OCI-LY7 (cell line): ENCODE measurements at regions not wholly inside any gene's neighbourhood (a gene's known extent, or its start where the extent isn't known, plus 50 kb on each side); places are given as distances from the start of the nearest gene placed in this dataset.

ENCODE experiments used
- BruUV-seq: library from RNA; stranded (reverse); fragments of 400-500 nt; replicated peaks from 2 replicates; lab custom pipeline; 2021; lab: Mats Ljungman, UMichigan
- CTCF ChIA-PET: fragments of 300-600 bp; sonication (Branson Sonifier 250); formaldehyde crosslinking; loops from one replicate; lab custom pipeline; 2022; ENCODE audit warnings: antibody characterized with exemption; ENCODE audit not compliant: unreplicated experiment; lab: Charles Lee
- POLR2A ChIA-PET: fragments of 300-600 bp; sonication (Branson Sonifier 250); formaldehyde crosslinking; loops from one replicate; lab custom pipeline; 2022; ENCODE audit warnings: antibody characterized with exemption; lab: Charles Lee
- DNase-seq: peaks from one replicate; pipeline ENCODE4 v3.0.0-alpha.2; 2015; ENCODE audit warnings: low spot score
- H2AFZ ChIP-seq: fragments of 200-600 bp; sonication (generic), shearing (Covaris generic); 2 replicates; pipeline ENCODE4 v1.6.1; 2014; ENCODE audit warnings: mild to moderate bottlenecking, antibody characterized with exemption, low read length, moderate library complexity
- H3K27ac ChIP-seq: fragments of 200-600 bp; sonication (generic); 2 replicates; pipeline ENCODE4 v1.5.1; 2014; ENCODE audit warnings: mixed run types, low read depth, mild to moderate bottlenecking, moderate library complexity, low read length, inconsistent platforms; ENCODE audit not compliant: poor library complexity, severe bottlenecking
- H3K36me3 ChIP-seq: fragments of 200-600 bp; sonication (generic); 2 replicates; pipeline ENCODE4 v1.6.1; 2014; ENCODE audit warnings: mild to moderate bottlenecking, antibody characterized with exemption, low read length, moderate library complexity, mixed read lengths; ENCODE audit not compliant: insufficient read depth
- H3K4me1 ChIP-seq: fragments of 200-600 bp; sonication (generic); 2 replicates; pipeline ENCODE4 v1.5.1; 2014; ENCODE audit warnings: mild to moderate bottlenecking, low read length; ENCODE audit not compliant: insufficient read depth, poor library complexity, severe bottlenecking
- H3K4me2 ChIP-seq: fragments of 200-600 bp; sonication (generic); 2 replicates; pipeline ENCODE4 v1.6.1; 2014; ENCODE audit warnings: mild to moderate bottlenecking, low read length
- H3K4me3 ChIP-seq: fragments of 200-600 bp; sonication (generic); 2 replicates; pipeline ENCODE4 v1.5.1; 2014; ENCODE audit warnings: mild to moderate bottlenecking, low read depth, low read length; ENCODE audit not compliant: poor library complexity, severe bottlenecking
- H3K79me2 ChIP-seq: fragments of 200-600 bp; sonication (generic); 2 replicates; pipeline ENCODE4 v1.6.1; 2016; ENCODE audit warnings: low read depth, mild to moderate bottlenecking, low read length, moderate library complexity, mixed read lengths; ENCODE audit not compliant: insufficient read depth
- H3K9me2 ChIP-seq: fragments of 200-600 bp; sonication (generic); 2 replicates; pipeline ENCODE4 v1.6.1; 2016; ENCODE audit warnings: mild to moderate bottlenecking, low read length, mixed read lengths; ENCODE audit not compliant: insufficient read depth
- H3K9me3 ChIP-seq: fragments of 200-600 bp; sonication (generic); 2 replicates; pipeline ENCODE4 v1.6.1; 2014; ENCODE audit warnings: mild to moderate bottlenecking, mixed run types, low read length, mixed read lengths
- H4K20me1 ChIP-seq: fragments of 200-600 bp; sonication (generic); 2 replicates; pipeline ENCODE4 v1.6.1; 2014; ENCODE audit warnings: mild to moderate bottlenecking, antibody characterized with exemption, low read length, moderate library complexity, mixed read lengths; ENCODE audit not compliant: insufficient read depth
- CTCF ChIP-seq: fragments of 200-600 bp; sonication (generic); conservative IDR thresholded peaks from 2 replicates; pipeline ENCODE4 v1.5.1; 2014; ENCODE audit warnings: mild to moderate bottlenecking, antibody characterized with exemption, low read length, moderate library complexity, mixed read lengths
- EZH2phosphoT487 ChIP-seq: fragments of 200-600 bp; sonication (generic); IDR thresholded peaks from 2 replicates; pipeline ENCODE4 v1.6.1; 2018; ENCODE audit warnings: low read depth, borderline replicate concordance, mild to moderate bottlenecking, mixed run types, antibody characterized with exemption, low read length, moderate library complexity, mixed read lengths
- intact Hi-C: fragments of 100-400 bp; cut with micrococcal nuclease; formaldehyde crosslinking; loops from one replicate; pipeline ENCODE4 v1.10.0; 2022; ENCODE audit not compliant: unreplicated experiment

GRCh38 chr17:33769066-33769465 is 476.0 kb upstream of the ASIC2 start:
- ChIA-PET CTCF (no interaction called here), POLR2A (no interaction called here)
- no TSS peak for BruUV-seq
- TF ChIP-seq CTCF (no peak), EZH2phosphoT487 (no peak)
- Histone ChIP-seq H3K27ac (no peak overlapping the region), H2AFZ (no peak overlapping the region), H3K4me1 (no peaks in the 10 kb centered on the region), H3K79me2 (no peaks in the 10 kb centered on the region), H3K9me3 (no peaks in the 10 kb centered on the region), H3K4me3 (no peak overlapping the region), H3K36me3 (no peaks in the 10 kb centered on the region), H3K4me2 (no peak overlapping the region), H4K20me1 (no peaks in the 10 kb centered on the region), H3K9me2 (no peaks in the 10 kb centered on the region)
- intact Hi-C loops, result no loop called here
- no peak for DNase-seq

GRCh38 chr17:33776304-33776703 is 478.8 kb upstream of the CCL2 start:
- intact Hi-C loops, result no loop called here

GRCh38 chr17:33776903-33777302 is 478.2 kb upstream of the CCL2 start:
- H3K9me3 ChIP-seq, result no peaks in the 10 kb centered on the region
- CTCF ChIA-PET, result no interaction called here
- BruUV-seq, result no TSS peak
- no peaks in the 10 kb centered on the region for H3K79me2 ChIP-seq
- no peaks in the 10 kb centered on the region for H3K4me1 ChIP-seq
- TF ChIP-seq CTCF, result no peak
- TF ChIP-seq EZH2phosphoT487, result no peak
- H4K20me1 ChIP-seq, result no peaks in the 10 kb centered on the region
- no peaks in the 10 kb centered on the region for H3K36me3 ChIP-seq
- no peak overlapping the region for H3K4me3 ChIP-seq
- no peak for DNase-seq
- intact Hi-C loops, result no loop called here
- H2AFZ ChIP-seq, result no peak overlapping the region
- POLR2A ChIA-PET, result no interaction called here
- no peaks in the 10 kb centered on the region for H3K9me2 ChIP-seq
- no peak overlapping the region for H3K27ac ChIP-seq
- H3K4me2 ChIP-seq, result no peak overlapping the region

More at GRCh38 chr17:33776304-33776703, 478.8 kb upstream of the CCL2 start:
- H3K4me1 ChIP-seq, result no peaks in the 10 kb centered on the region
- no peak for DNase-seq
- no TSS peak for BruUV-seq
- H4K20me1 ChIP-seq, result no peaks in the 10 kb centered on the region
- CTCF ChIA-PET, result no interaction called here
- H3K9me2 ChIP-seq, result no peaks in the 10 kb centered on the region
- POLR2A ChIA-PET, result no interaction called here
- TF ChIP-seq EZH2phosphoT487 (no peak), CTCF (no peak)
- H2AFZ ChIP-seq, result no peak overlapping the region
- H3K36me3 ChIP-seq, result no peaks in the 10 kb centered on the region
- H3K4me2 ChIP-seq, result no peak overlapping the region
- no peak overlapping the region for H3K27ac ChIP-seq
- H3K4me3 ChIP-seq, result no peak overlapping the region
- no peaks in the 10 kb centered on the region for H3K9me3 ChIP-seq
- no peaks in the 10 kb centered on the region for H3K79me2 ChIP-seq
